SK-N-SH treated with all-trans-retinoic acid at 6 μM for 48 hours (cell line): ENCODE measurements at regions not wholly inside any gene's neighbourhood (a gene's known extent, or its start where the extent isn't known, plus 50 kb on each side); places are given as distances from the start of the nearest gene placed in this dataset.

Source experiments
- ATAC-seq: fragments of 200-7000 bp; cut with Tn5 transposase; 3 replicates; pipeline ENCODE4 v1.9.1; 2020; ENCODE audit warnings: mild to moderate bottlenecking, moderate library complexity
- ARNTL ChIP-seq: fragments of 450-650 bp; formaldehyde crosslinking; IDR thresholded peaks from 2 replicates; pipeline ENCODE4 v1.5.0; 2020; ENCODE audit warnings: low read depth, mild to moderate bottlenecking, moderate library complexity, borderline replicate concordance
- BACH2 ChIP-seq: fragments of 250-450 bp; sonication (Bioruptor Pico); IDR thresholded peaks from 2 replicates; pipeline ENCODE4 v1.9.0; 2021; ENCODE audit warnings: mild to moderate bottlenecking, borderline replicate concordance
- CSDC2 ChIP-seq: fragments of 250-450 bp; sonication (Bioruptor Pico); IDR thresholded peaks from 2 replicates; pipeline ENCODE4 v1.5.0; 2020; ENCODE audit warnings: mild to moderate bottlenecking, moderate library complexity
- ESRRG ChIP-seq: fragments of 250-450 bp; sonication (Bioruptor Pico); IDR thresholded peaks from 2 replicates; pipeline ENCODE4 v1.6.1; 2021; ENCODE audit warnings: mild to moderate bottlenecking
- GLIS3 ChIP-seq: fragments of 250-450 bp; sonication (Bioruptor Pico); IDR thresholded peaks from 2 replicates; pipeline ENCODE4 v1.5.0; 2020; ENCODE audit warnings: mild to moderate bottlenecking, moderate library complexity
- ISL1 ChIP-seq: fragments of 250-450 bp; sonication (Bioruptor Pico); IDR thresholded peaks from 2 replicates; pipeline ENCODE4 v2.1.2; 2022; ENCODE audit warnings: mild to moderate bottlenecking, moderate library complexity
- OSR1 ChIP-seq: fragments of 250-450 bp; sonication (Bioruptor Pico); IDR thresholded peaks from 2 replicates; pipeline ENCODE4 v1.8.0; 2022; ENCODE audit warnings: moderate library complexity, mild to moderate bottlenecking, inconsistent platforms
- PATZ1 ChIP-seq: fragments of 250-450 bp; sonication (Bioruptor Pico); IDR thresholded peaks from 2 replicates; pipeline ENCODE4 v1.8.0; 2020; ENCODE audit warnings: mild to moderate bottlenecking, moderate library complexity, borderline replicate concordance
- POU6F1 ChIP-seq: fragments of 250-450 bp; sonication (Bioruptor Pico); IDR thresholded peaks from 2 replicates; pipeline ENCODE4 v1.8.0; 2021; ENCODE audit warnings: low read depth, mild to moderate bottlenecking, moderate library complexity, borderline replicate concordance
- PPARA ChIP-seq: fragments of 250-450 bp; sonication (Bioruptor Pico); IDR thresholded peaks from 2 replicates; pipeline ENCODE4 v1.5.0; 2020; ENCODE audit warnings: mild to moderate bottlenecking, borderline replicate concordance
- RARB ChIP-seq: fragments of 250-450 bp; sonication (Bioruptor Pico); IDR thresholded peaks from 2 replicates; pipeline ENCODE4 v1.8.0; 2021; ENCODE audit warnings: mild to moderate bottlenecking, moderate library complexity
- SNAI2 ChIP-seq: fragments of 250-450 bp; sonication (Bioruptor Pico); IDR thresholded peaks from 2 replicates; pipeline ENCODE4 v1.5.0; 2020; ENCODE audit warnings: mild to moderate bottlenecking, moderate library complexity
- TCF4 ChIP-seq: fragments of 250-450 bp; sonication (Bioruptor Pico); IDR thresholded peaks from 2 replicates; pipeline ENCODE4 v1.8.0; 2021; ENCODE audit warnings: mild to moderate bottlenecking, moderate library complexity, borderline replicate concordance
- TOX ChIP-seq: fragments of 250-450 bp; sonication (Bioruptor Pico); IDR thresholded peaks from 2 replicates; pipeline ENCODE4 v1.8.0; 2021; ENCODE audit warnings: mild to moderate bottlenecking, moderate library complexity, borderline replicate concordance
- ZC3H10 ChIP-seq: fragments of 250-450 bp; sonication (Bioruptor Pico); IDR thresholded peaks from 2 replicates; pipeline ENCODE4 v1.5.1; 2021; ENCODE audit warnings: mild to moderate bottlenecking, moderate library complexity
- ZFP3 ChIP-seq: fragments of 250-450 bp; sonication (Bioruptor Pico); IDR thresholded peaks from 2 replicates; pipeline ENCODE4 v1.5.0; 2020; ENCODE audit warnings: mild to moderate bottlenecking, moderate library complexity
- ZFP30 ChIP-seq: fragments of 450-650 bp; formaldehyde crosslinking; IDR thresholded peaks from 2 replicates; pipeline ENCODE4 v1.5.0; 2022; ENCODE audit warnings: mild to moderate bottlenecking, moderate library complexity
- ZNF565 ChIP-seq: fragments of 450-650 bp; formaldehyde crosslinking; conservative IDR thresholded peaks from 2 replicates; pipeline ENCODE4 v1.5.0; 2020; ENCODE audit warnings: low read depth, mild to moderate bottlenecking, moderate library complexity
- ZNF8 ChIP-seq: fragments of 450-650 bp; formaldehyde crosslinking; IDR thresholded peaks from 2 replicates; pipeline ENCODE4 v1.5.0; 2020; ENCODE audit warnings: mild to moderate bottlenecking, moderate library complexity
- TF ChIP-seq, protein P1 (sequence below): fragments of 250-450 bp; sonication (Bioruptor Pico); IDR thresholded peaks from 2 replicates; pipeline ENCODE4 v1.5.0; 2020; ENCODE audit warnings: mild to moderate bottlenecking, moderate library complexity
- TF ChIP-seq, protein P2 (sequence below): fragments of 250-450 bp; sonication (Bioruptor Pico); IDR thresholded peaks from 2 replicates; pipeline ENCODE4 v1.5.1; 2020; ENCODE audit warnings: low read depth, mild to moderate bottlenecking, moderate library complexity
- TF ChIP-seq, protein P3 (sequence below): fragments of 250-450 bp; sonication (Bioruptor Pico); IDR thresholded peaks from 2 replicates; pipeline ENCODE4 v1.5.1; 2021; ENCODE audit warnings: mild to moderate bottlenecking, moderate library complexity

- peak; percentile 65 for ATAC-seq
Measured at GRCh38 chr3:162769564-162769963, 1273.0 kb downstream of the OTOL1 start.

GRCh38 chr3:162770551-162770950, 1273.9 kb downstream of the OTOL1 start:
- TF ChIP-seq ARNTL (CRISPR knock-in tag) (no peak), ZC3H10 (no peak), TOX (no peak), ZNF565 (CRISPR knock-in tag) (no peak), ZNF8 (CRISPR knock-in tag) (no peak)
- TF ChIP-seq, all 23 proteins: peak for 0
- ATAC-seq = no peak

More at GRCh38 chr3:162769564-162769963, 1273.0 kb downstream of the OTOL1 start:
- TF ChIP-seq TOX (0 out of 2 replicates have a peak, but pooled peaks have one; percentile 37), ZC3H10 (no peak)

- no peak for ATAC-seq
- TF ChIP-seq CSDC2 = no peak
- TF ChIP-seq POU6F1 = no peak
- TF ChIP-seq, protein P1, sequence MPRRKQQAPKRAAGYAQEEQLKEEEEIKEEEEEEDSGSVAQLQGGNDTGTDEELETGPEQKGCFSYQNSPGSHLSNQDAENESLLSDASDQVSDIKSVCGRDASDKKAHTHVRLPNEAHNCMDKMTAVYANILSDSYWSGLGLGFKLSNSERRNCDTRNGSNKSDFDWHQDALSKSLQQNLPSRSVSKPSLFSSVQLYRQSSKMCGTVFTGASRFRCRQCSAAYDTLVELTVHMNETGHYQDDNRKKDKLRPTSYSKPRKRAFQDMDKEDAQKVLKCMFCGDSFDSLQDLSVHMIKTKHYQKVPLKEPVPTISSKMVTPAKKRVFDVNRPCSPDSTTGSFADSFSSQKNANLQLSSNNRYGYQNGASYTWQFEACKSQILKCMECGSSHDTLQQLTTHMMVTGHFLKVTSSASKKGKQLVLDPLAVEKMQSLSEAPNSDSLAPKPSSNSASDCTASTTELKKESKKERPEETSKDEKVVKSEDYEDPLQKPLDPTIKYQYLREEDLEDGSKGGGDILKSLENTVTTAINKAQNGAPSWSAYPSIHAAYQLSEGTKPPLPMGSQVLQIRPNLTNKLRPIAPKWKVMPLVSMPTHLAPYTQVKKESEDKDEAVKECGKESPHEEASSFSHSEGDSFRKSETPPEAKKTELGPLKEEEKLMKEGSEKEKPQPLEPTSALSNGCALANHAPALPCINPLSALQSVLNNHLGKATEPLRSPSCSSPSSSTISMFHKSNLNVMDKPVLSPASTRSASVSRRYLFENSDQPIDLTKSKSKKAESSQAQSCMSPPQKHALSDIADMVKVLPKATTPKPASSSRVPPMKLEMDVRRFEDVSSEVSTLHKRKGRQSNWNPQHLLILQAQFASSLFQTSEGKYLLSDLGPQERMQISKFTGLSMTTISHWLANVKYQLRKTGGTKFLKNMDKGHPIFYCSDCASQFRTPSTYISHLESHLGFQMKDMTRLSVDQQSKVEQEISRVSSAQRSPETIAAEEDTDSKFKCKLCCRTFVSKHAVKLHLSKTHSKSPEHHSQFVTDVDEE (CRISPR knock-in tag) = no peak
- no peak for TF ChIP-seq ARNTL (CRISPR knock-in tag)
- TF ChIP-seq ZC3H10 = no peak
- TF ChIP-seq ZFP30 (CRISPR knock-in tag) = no peak
- no peak for TF ChIP-seq TOX
- no peak for TF ChIP-seq PATZ1 (CRISPR knock-in tag)
- no peak for TF ChIP-seq ZNF8 (CRISPR knock-in tag)
- TF ChIP-seq ZNF565 (CRISPR knock-in tag) = no peak
- TF ChIP-seq, protein P2, sequence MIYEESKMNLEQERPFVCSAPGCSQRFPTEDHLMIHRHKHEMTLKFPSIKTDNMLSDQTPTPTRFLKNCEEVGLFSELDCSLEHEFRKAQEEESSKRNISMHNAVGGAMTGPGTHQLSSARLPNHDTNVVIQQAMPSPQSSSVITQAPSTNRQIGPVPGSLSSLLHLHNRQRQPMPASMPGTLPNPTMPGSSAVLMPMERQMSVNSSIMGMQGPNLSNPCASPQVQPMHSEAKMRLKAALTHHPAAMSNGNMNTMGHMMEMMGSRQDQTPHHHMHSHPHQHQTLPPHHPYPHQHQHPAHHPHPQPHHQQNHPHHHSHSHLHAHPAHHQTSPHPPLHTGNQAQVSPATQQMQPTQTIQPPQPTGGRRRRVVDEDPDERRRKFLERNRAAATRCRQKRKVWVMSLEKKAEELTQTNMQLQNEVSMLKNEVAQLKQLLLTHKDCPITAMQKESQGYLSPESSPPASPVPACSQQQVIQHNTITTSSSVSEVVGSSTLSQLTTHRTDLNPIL (CRISPR knock-in tag) = no peak
- TF ChIP-seq TCF4 = no peak
- TF ChIP-seq PPARA (CRISPR knock-in tag) = no peak
- TF ChIP-seq GLIS3 (CRISPR knock-in tag) = no peak
- no peak for TF ChIP-seq ESRRG (CRISPR knock-in tag)
- TF ChIP-seq SNAI2 (CRISPR knock-in tag) = no peak
- TF ChIP-seq RARB = no peak
- TF ChIP-seq BACH2 (CRISPR knock-in tag) = no peak
- TF ChIP-seq ISL1 (CRISPR knock-in tag) = no peak
Measured at GRCh38 chr3:162774613-162775100, 1278.0 kb downstream of the OTOL1 start.

DNA sequence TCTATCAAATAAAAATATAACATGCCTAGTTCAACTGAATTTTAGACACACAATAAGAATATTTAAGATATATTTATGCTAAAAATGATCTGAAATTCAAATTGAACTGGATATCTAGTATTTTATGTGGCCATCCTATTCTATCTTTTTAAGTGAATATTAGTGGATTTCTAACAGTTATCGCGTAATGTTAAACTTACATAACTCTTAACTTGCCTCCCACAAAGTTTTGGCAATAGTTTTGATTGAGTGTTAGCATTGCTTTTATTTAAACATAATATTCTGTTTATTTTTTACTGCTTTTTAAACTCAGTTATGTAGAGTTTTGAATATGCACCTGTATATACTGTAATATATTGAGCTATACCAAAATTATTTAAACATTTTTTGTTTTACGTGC, 1279.5 kb downstream of the OTOL1 start:
- no peak for TF ChIP-seq ZFP3 (CRISPR knock-in tag)
- no peak for TF ChIP-seq PPARA (CRISPR knock-in tag)
- TF ChIP-seq ZNF565 (CRISPR knock-in tag) = no peak
- no peak for TF ChIP-seq ZNF8 (CRISPR knock-in tag)
- no peak for TF ChIP-seq CSDC2
- TF ChIP-seq, protein P3, sequence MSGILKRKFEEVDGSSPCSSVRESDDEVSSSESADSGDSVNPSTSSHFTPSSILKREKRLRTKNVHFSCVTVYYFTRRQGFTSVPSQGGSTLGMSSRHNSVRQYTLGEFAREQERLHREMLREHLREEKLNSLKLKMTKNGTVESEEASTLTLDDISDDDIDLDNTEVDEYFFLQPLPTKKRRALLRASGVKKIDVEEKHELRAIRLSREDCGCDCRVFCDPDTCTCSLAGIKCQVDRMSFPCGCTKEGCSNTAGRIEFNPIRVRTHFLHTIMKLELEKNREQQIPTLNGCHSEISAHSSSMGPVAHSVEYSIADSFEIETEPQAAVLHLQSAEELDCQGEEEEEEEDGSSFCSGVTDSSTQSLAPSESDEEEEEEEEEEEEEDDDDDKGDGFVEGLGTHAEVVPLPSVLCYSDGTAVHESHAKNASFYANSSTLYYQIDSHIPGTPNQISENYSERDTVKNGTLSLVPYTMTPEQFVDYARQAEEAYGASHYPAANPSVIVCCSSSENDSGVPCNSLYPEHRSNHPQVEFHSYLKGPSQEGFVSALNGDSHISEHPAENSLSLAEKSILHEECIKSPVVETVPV = no peak
- TF ChIP-seq TCF4 = no peak
- TF ChIP-seq OSR1 (CRISPR knock-in tag) = no peak
- TF ChIP-seq, protein P2 (CRISPR knock-in tag) = no peak
- no peak for TF ChIP-seq ZFP30 (CRISPR knock-in tag)
- no peak for TF ChIP-seq RARB
- no peak for ATAC-seq
